Liver (tissue), 7 donors: ENCODE measurements at regions not wholly inside any gene's neighbourhood (a gene's known extent, or its start where the extent isn't known, plus 50 kb on each side); places are given as distances from the start of the nearest gene placed in this dataset.
"Not testable (repeated sequence)": the region's sequence is repeated elsewhere in the genome, so short reads cannot be mapped to it uniquely, and the experiment has no call there.

Source experiments
- DNase-seq: peaks from one replicate; pipeline ENCODE4 v3.0.0-alpha.2; 2017; ENCODE audit warnings: low spot score
- H3K27ac ChIP-seq, 2 donors: one replicate each; pipeline ENCODE4 v1.7.0; 2013; ENCODE audit warnings: inconsistent platforms in 2 of 2, low read length in 2 of 2, control low read depth in 1 of 2, low read depth in 1 of 2, mild to moderate bottlenecking in 1 of 2
- H3K27me3 ChIP-seq, 4 donors: one replicate each; pipeline versions ENCODE4 v1.6.1 to v1.7.0; 2013; ENCODE audit warnings: low read length in 3 of 4, inconsistent platforms in 1 of 4, mild to moderate bottlenecking in 1 of 4, moderate library complexity in 1 of 4; ENCODE audit not compliant: control insufficient read depth in 4 of 4, insufficient read depth in 4 of 4
- H3K36me3 ChIP-seq, 4 donors: one replicate each; pipeline versions ENCODE4 v1.6.1 to v1.7.0; 2013; ENCODE audit warnings: low read length in 3 of 4, mild to moderate bottlenecking in 3 of 4, low read depth in 1 of 4, moderate library complexity in 1 of 4; ENCODE audit not compliant: control insufficient read depth in 4 of 4, insufficient read depth in 3 of 4
- H3K4me1 ChIP-seq, 4 donors: one replicate each; pipeline versions ENCODE4 v1.6.1 to v1.7.0; 2013; ENCODE audit warnings: low read length in 3 of 4, mild to moderate bottlenecking in 3 of 4, moderate library complexity in 1 of 4; ENCODE audit not compliant: control insufficient read depth in 4 of 4, insufficient read depth in 4 of 4
- H3K4me3 ChIP-seq, 3 donors: one replicate each; pipeline versions ENCODE4 v1.6.1 to v1.7.0; 2013; ENCODE audit warnings: low read length in 3 of 3, control low read depth in 1 of 3, low read depth in 1 of 3, mild to moderate bottlenecking in 1 of 3
- H3K9ac ChIP-seq, 2 donors: one replicate each; pipeline ENCODE4 v1.7.0; 2013; ENCODE audit warnings: low read length in 2 of 2, mild to moderate bottlenecking in 2 of 2, moderate library complexity in 2 of 2, control low read depth in 1 of 2, low read depth in 1 of 2
- H3K9me3 ChIP-seq, 4 donors: one replicate each; pipeline versions ENCODE4 v1.6.1 to v1.7.0; 2013; ENCODE audit warnings: low read length in 3 of 4; ENCODE audit not compliant: control insufficient read depth in 4 of 4
- ATF3 ChIP-seq: IDR thresholded peaks from 2 replicates; pipeline ENCODE4 v1.6.1; 2016; ENCODE audit warnings: antibody characterized with exemption
- EGR1 ChIP-seq, 2 donors: IDR thresholded peaks; 2 replicates each; pipeline ENCODE4 v1.6.1; 2016 to 2018; ENCODE audit warnings: antibody characterized with exemption in 2 of 2, low read depth in 2 of 2
- FOXA1 ChIP-seq: IDR thresholded peaks from 2 replicates; pipeline ENCODE4 v1.6.1; 2016; ENCODE audit warnings: antibody characterized with exemption
- GABPA ChIP-seq, 2 donors: IDR thresholded peaks in 1 of 2; conservative IDR thresholded peaks in 1 of 2; 2 replicates each; pipeline ENCODE4 v1.6.1; 2016; ENCODE audit warnings: antibody characterized with exemption in 2 of 2, mild to moderate bottlenecking in 1 of 2, moderate library complexity in 1 of 2
- HNF4A ChIP-seq, 2 donors: conservative IDR thresholded peaks; 2 replicates each; pipeline ENCODE4 v1.6.1; 2016; ENCODE audit warnings: antibody characterized with exemption in 2 of 2, mild to moderate bottlenecking in 2 of 2
- HNF4G ChIP-seq: IDR thresholded peaks from 2 replicates; pipeline ENCODE4 v1.6.1; 2016; ENCODE audit warnings: antibody characterized with exemption
- JUND ChIP-seq, 2 donors: IDR thresholded peaks; 2 replicates each; pipeline ENCODE4 v1.6.1; 2016; ENCODE audit warnings: antibody characterized with exemption in 2 of 2
- MAX ChIP-seq: IDR thresholded peaks from 2 replicates; pipeline ENCODE4 v1.6.1; 2016; ENCODE audit warnings: antibody characterized with exemption
- RAD21 ChIP-seq, 2 donors: IDR thresholded peaks; 2 replicates each; pipeline ENCODE4 v1.6.1; 2016; ENCODE audit warnings: antibody characterized with exemption in 2 of 2, mild to moderate bottlenecking in 2 of 2
- REST ChIP-seq: IDR thresholded peaks from 2 replicates; pipeline ENCODE4 v1.6.1; 2016; ENCODE audit warnings: antibody characterized with exemption, mild to moderate bottlenecking
- RXRA ChIP-seq, 2 donors: IDR thresholded peaks; 2 replicates each; pipeline ENCODE4 v1.6.1; 2017 to 2018; ENCODE audit warnings: antibody characterized with exemption in 2 of 2, mild to moderate bottlenecking in 1 of 2
- SP1 ChIP-seq: IDR thresholded peaks from 2 replicates; pipeline ENCODE4 v1.6.1; 2018; ENCODE audit warnings: antibody characterized with exemption, mild to moderate bottlenecking
- TAF1 ChIP-seq: conservative IDR thresholded peaks from 2 replicates; pipeline ENCODE4 v1.6.1; 2016; ENCODE audit warnings: antibody characterized with exemption, mild to moderate bottlenecking
- YY1 ChIP-seq: IDR thresholded peaks from 2 replicates; pipeline ENCODE4 v1.6.1; 2016; ENCODE audit warnings: antibody characterized with exemption, mild to moderate bottlenecking
- WGBS: extraction: QIAGEN DNeasy Blood & Tissue Kit; methylation state at CpG from one replicate; pipeline ENCODE4 v1.1.7; 2013; 5-methylcytosine and 5-hydroxymethylcytosine counted together
- TF ChIP-seq, protein P1 (sequence below): IDR thresholded peaks from 2 replicates; pipeline ENCODE4 v1.6.1; 2016; ENCODE audit warnings: antibody characterized with exemption
- donor health status: healthy.
- donor health status: healthy.
- donor health status: healthy.
- donor health status: healthy.

GRCh38 chr21:27975514-27975913, 1008.6 kb upstream of the ADAMTS5 start:
- Histone ChIP-seq H3K4me1 (no peaks in the 10 kb centered on the region), H3K27me3 (no peaks in the 10 kb centered on the region), H3K9ac (no peak overlapping the region), H3K9me3 (no peaks in the 10 kb centered on the region), H3K27ac (no peak overlapping the region), H3K4me3 (no peak overlapping the region), H3K36me3 (no peaks in the 10 kb centered on the region)
- 89% methylated on average over 2 of the region's 2 CpGs for WGBS
- no peak for TF ChIP-seq RXRA (IDR thresholded peaks at IDR 0.05)
- TF ChIP-seq REST: no peak
- no peak for TF ChIP-seq EGR1 (IDR thresholded peaks at IDR 0.05; ENCODE audit: low read depth in 2 of 2)
- DNase-seq: no peak

DNA sequence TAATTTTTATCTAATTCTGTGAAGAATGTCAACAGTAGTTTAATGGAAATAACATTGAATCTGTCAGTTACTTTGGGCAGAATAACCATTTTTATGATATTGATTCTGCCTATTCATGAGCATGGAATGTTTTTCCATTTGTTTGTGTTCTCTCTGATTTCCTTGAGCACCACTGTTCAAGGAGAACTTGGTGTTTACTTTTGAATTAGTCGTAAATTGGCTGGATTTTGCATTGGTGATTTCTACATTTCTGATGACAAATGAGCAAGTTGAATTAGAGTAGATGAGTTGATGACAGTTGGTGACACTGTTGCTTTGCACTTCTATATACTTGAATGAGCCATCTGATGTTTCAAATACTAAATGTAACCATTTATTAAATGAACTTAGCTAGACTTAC, 1007.3 kb upstream of the ADAMTS5 start:
- H3K9ac ChIP-seq, H3K4me3 ChIP-seq, H3K27me3 ChIP-seq, H3K9me3 ChIP-seq, H3K27ac ChIP-seq, DNase-seq, H3K4me1 ChIP-seq, H3K36me3 ChIP-seq: not testable (repeated sequence)
- 65% methylated on average over 1 of the region's 1 CpG for WGBS

GRCh38 chr21:27968240-27968639, 1001.4 kb upstream of the ADAMTS5 start:
- H3K36me3 ChIP-seq, H3K4me3 ChIP-seq, H3K9me3 ChIP-seq, H3K9ac ChIP-seq, DNase-seq, H3K4me1 ChIP-seq, H3K27me3 ChIP-seq, H3K27ac ChIP-seq: not testable (repeated sequence)

GRCh38 chr21:27954543-27955165, 987.8 kb upstream of the ADAMTS5 start:
- Histone ChIP-seq H3K36me3 (no peaks in the 10 kb centered on the region), H3K27me3 (no peaks in the 10 kb centered on the region), H3K4me1 (no peaks in the 10 kb centered on the region), H3K9ac (no peak overlapping the region), H3K27ac (no peak overlapping the region), H3K9me3 (no peaks in the 10 kb centered on the region), H3K4me3 (no peak overlapping the region)
- WGBS: 82% methylated on average over 3 of the region's 3 CpGs
- no peak for DNase-seq
- TF ChIP-seq TAF1 (no peak), HNF4G (no peak), MAX (no peak), FOXA1 (no peak), JUND (IDR thresholded peaks at IDR 0.05) (no peak), REST (no peak), GABPA (IDR thresholded peaks at IDR 0.05 in 1 of 2, conservative IDR thresholded peaks at IDR 0.05 in 1 of 2) (no peak), SP1 (no peak), YY1 (no peak), ATF3 (no peak), EGR1 (IDR thresholded peaks at IDR 0.05; ENCODE audit: low read depth in 2 of 2) (no peak), RAD21 (IDR thresholded peaks at IDR 0.05) (no peak), HNF4A (conservative IDR thresholded peaks at IDR 0.05) (no peak)
- TF ChIP-seq, protein P1, sequence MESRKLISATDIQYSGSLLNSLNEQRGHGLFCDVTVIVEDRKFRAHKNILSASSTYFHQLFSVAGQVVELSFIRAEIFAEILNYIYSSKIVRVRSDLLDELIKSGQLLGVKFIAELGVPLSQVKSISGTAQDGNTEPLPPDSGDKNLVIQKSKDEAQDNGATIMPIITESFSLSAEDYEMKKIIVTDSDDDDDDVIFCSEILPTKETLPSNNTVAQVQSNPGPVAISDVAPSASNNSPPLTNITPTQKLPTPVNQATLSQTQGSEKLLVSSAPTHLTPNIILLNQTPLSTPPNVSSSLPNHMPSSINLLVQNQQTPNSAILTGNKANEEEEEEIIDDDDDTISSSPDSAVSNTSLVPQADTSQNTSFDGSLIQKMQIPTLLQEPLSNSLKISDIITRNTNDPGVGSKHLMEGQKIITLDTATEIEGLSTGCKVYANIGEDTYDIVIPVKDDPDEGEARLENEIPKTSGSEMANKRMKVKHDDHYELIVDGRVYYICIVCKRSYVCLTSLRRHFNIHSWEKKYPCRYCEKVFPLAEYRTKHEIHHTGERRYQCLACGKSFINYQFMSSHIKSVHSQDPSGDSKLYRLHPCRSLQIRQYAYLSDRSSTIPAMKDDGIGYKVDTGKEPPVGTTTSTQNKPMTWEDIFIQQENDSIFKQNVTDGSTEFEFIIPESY: no peak
